HL-60 (cell line): ENCODE measurements at regions not wholly inside any gene's neighbourhood (a gene's known extent, or its start where the extent isn't known, plus 50 kb on each side); places are given as distances from the start of the nearest gene placed in this dataset.

Experiments
- DNase-seq, 2 experiments: peaks; one replicate each; pipeline ENCODE4 v3.0.0-alpha.2; 2010 to 2020; ENCODE audit warnings: low read depth in 1 of 2, low spot score in 1 of 2
- H3K27ac ChIP-seq: fragments of 250-450 bp; sonication (Bioruptor Pico); replicated peaks from 2 replicates; pipeline ENCODE4 v1.5.1; 2020; ENCODE audit warnings: mild to moderate bottlenecking, moderate library complexity
- H3K27me3 ChIP-seq: fragments of 250-450 bp; sonication (Bioruptor Pico); 2 replicates; pipeline ENCODE4 v1.5.1; 2021; ENCODE audit warnings: mild to moderate bottlenecking, moderate library complexity; ENCODE audit not compliant: insufficient read depth, poor library complexity, severe bottlenecking
- H3K4me3 ChIP-seq: replicated peaks from 2 replicates; pipeline ENCODE4 v1.5.1; 2011; ENCODE audit warnings: mild to moderate bottlenecking, control low read depth, low read length; ENCODE audit not compliant: insufficient read depth
- CTCF ChIP-seq: IDR thresholded peaks from one replicate; pipeline ENCODE4 v1.5.1; 2011; ENCODE audit warnings: low read length, control low read depth, inconsistent platforms; ENCODE audit not compliant: insufficient read depth
- GABPA ChIP-seq: IDR thresholded peaks from 2 replicates; pipeline ENCODE4 v1.6.1; 2012; ENCODE audit warnings: low read depth
- POLR2AphosphoS5 ChIP-seq: IDR thresholded peaks from 2 replicates; pipeline ENCODE4 v1.6.1; 2012; ENCODE audit warnings: low read depth
- REST ChIP-seq: IDR thresholded peaks from 2 replicates; pipeline ENCODE4 v1.6.1; 2012; ENCODE audit warnings: low read depth; ENCODE audit not compliant: insufficient replicate concordance
- SPI1 ChIP-seq: IDR thresholded peaks from 2 replicates; pipeline ENCODE4 v1.6.1; 2012; ENCODE audit warnings: low read depth, mild to moderate bottlenecking, borderline replicate concordance

GRCh38 chr18:60925892-60926291 lies 407.3 kb upstream of the CDH20 start:
- no peaks in the 10 kb centered on the region for H3K27me3 ChIP-seq
- no peak overlapping the region for H3K27ac ChIP-seq
- H3K4me3 ChIP-seq: no peak overlapping the region
- TF ChIP-seq SPI1 (no peak), POLR2AphosphoS5 (no peak), CTCF (no peak), GABPA (no peak), REST (no peak)
- no peak for DNase-seq

GRCh38 chr18:60929966-60930365 lies 403.3 kb upstream of the CDH20 start:
- TF ChIP-seq CTCF (no peak), REST (no peak), SPI1 (no peak), GABPA (no peak), POLR2AphosphoS5 (no peak)
- H3K27ac ChIP-seq: no peak overlapping the region
- no peaks in the 10 kb centered on the region for H3K27me3 ChIP-seq
- no peak for DNase-seq
- no peak overlapping the region for H3K4me3 ChIP-seq

- H3K27ac ChIP-seq: no peak overlapping the region
- H3K4me3 ChIP-seq: no peak overlapping the region
- no peaks in the 10 kb centered on the region for H3K27me3 ChIP-seq
- TF ChIP-seq POLR2AphosphoS5 (no peak), GABPA (no peak), CTCF (no peak), REST (no peak), SPI1 (no peak)
- DNase-seq: no peak
Observed at GRCh38 chr18:60935041-60935910, 398.0 kb upstream of the CDH20 start.
